Endothelial cell of umbilical vein (primary cell): ENCODE measurements at regions not wholly inside any gene's neighbourhood (a gene's known extent, or its start where the extent isn't known, plus 50 kb on each side); places are given as distances from the start of the nearest gene placed in this dataset.

Source experiments
- BruUV-seq: library from RNA; stranded (reverse); fragments of 400-500 nt; replicated peaks from 2 replicates; lab custom pipeline; 2021; lab: Mats Ljungman, UMichigan
- CTCF ChIA-PET: fragments of 300-600, 350-600 bp; sonication (Branson Sonifier 250); formaldehyde crosslinking; loops from one replicate; lab custom pipeline; 2021; ENCODE audit warnings: antibody characterized with exemption, inconsistent platforms; lab: Charles Lee
- POLR2A ChIA-PET: fragments of 300-600, 350-600 bp; sonication (Branson Sonifier 250); formaldehyde crosslinking; loops from one replicate; lab custom pipeline; 2021; ENCODE audit warnings: antibody characterized with exemption, inconsistent platforms; lab: Charles Lee
- DNase-seq: peaks from one replicate; pipeline ENCODE4 v3.0.0-alpha.2; 2011; ENCODE audit warnings: low read depth, low spot score
- FAIRE-seq: peaks from 2 replicates; lab custom pipeline; 2011; peaks lifted over from hg19 to GRCh38; lab: Jason Lieb, UNC
- H2AFZ ChIP-seq: 2 replicates; pipeline ENCODE4 v1.6.0; 2012; ENCODE audit warnings: low read depth, low read length, control low read depth, inconsistent platforms
- H3K27ac ChIP-seq: 2 replicates; pipeline ENCODE4 v1.5.1; 2011; ENCODE audit warnings: low read depth, mild to moderate bottlenecking, control low read depth, low read length, moderate library complexity; ENCODE audit not compliant: insufficient read depth
- H3K27me3 ChIP-seq, 2 experiments: 2 replicates each; pipeline versions ENCODE4 v1.6.0 to v1.6.1; 2011; ENCODE audit warnings: low read length in 2 of 2, mixed read lengths in 1 of 2; ENCODE audit not compliant: control insufficient read depth in 2 of 2, insufficient read depth in 2 of 2
- H3K36me3 ChIP-seq, 2 experiments: 2 replicates in 1 of 2; 3 replicates in 1 of 2; pipeline ENCODE4 v1.5.1; 2011; ENCODE audit warnings: low read length in 2 of 2, mild to moderate bottlenecking in 1 of 2, moderate library complexity in 1 of 2; ENCODE audit not compliant: control insufficient read depth in 2 of 2, insufficient read depth in 2 of 2; ENCODE audit errors: extremely low read depth in 1 of 2
- H3K4me1 ChIP-seq: 3 replicates; pipeline ENCODE4 v1.5.1; 2011; ENCODE audit warnings: mild to moderate bottlenecking, low read length; ENCODE audit not compliant: control insufficient read depth, insufficient read depth; ENCODE audit errors: extremely low read depth
- H3K4me2 ChIP-seq: 2 replicates; pipeline ENCODE4 v1.6.1; 2011; ENCODE audit warnings: low read length, control low read depth, mixed read lengths; ENCODE audit not compliant: insufficient read depth
- H3K4me3 ChIP-seq, 3 experiments: fragments of 200-600 bp in 1 of 3; sonication (generic), shearing (Covaris generic) in 1 of 3; replicated peaks in 1 of 3; 2 replicates each; pipeline ENCODE4 v1.5.1; 2011 to 2016; ENCODE audit warnings: control low read depth in 3 of 3, low read length in 3 of 3, mild to moderate bottlenecking in 2 of 3, inconsistent platforms in 1 of 3, low read depth in 1 of 3, moderate library complexity in 1 of 3; ENCODE audit not compliant: insufficient read depth in 1 of 3
- H3K79me2 ChIP-seq: 2 replicates; pipeline ENCODE4 v1.6.0; 2012; ENCODE audit warnings: low read length, inconsistent platforms; ENCODE audit not compliant: control insufficient read depth, insufficient read depth
- H3K9ac ChIP-seq: replicated peaks from 2 replicates; pipeline ENCODE3; 2011; ENCODE audit warnings: low read length, control low read depth; ENCODE audit not compliant: insufficient read depth; ENCODE audit errors: extremely low read depth
- H3K9me1 ChIP-seq: replicated peaks from 3 replicates; pipeline ENCODE4 v1.6.0; 2011; ENCODE audit warnings: mild to moderate bottlenecking, low read length; ENCODE audit not compliant: control insufficient read depth, insufficient read depth; ENCODE audit errors: extremely low read depth
- H3K9me3 ChIP-seq: replicated peaks from 2 replicates; pipeline ENCODE4 v1.5.1; 2012; ENCODE audit warnings: low read length, inconsistent platforms; ENCODE audit not compliant: control insufficient read depth, insufficient read depth
- H4K20me1 ChIP-seq: replicated peaks from 2 replicates; pipeline ENCODE3; 2011; ENCODE audit warnings: mild to moderate bottlenecking, low read length; ENCODE audit not compliant: control insufficient read depth, insufficient read depth; ENCODE audit errors: extremely low read depth
- CTCF ChIP-seq, 2 donors: IDR thresholded peaks; 1 replicate in 1 of 2; 2 replicates in 1 of 2; pipeline ENCODE4 v1.5.1; 2011; ENCODE audit warnings: low read length in 2 of 2, mild to moderate bottlenecking in 2 of 2, moderate library complexity in 2 of 2, control low read depth in 1 of 2, inconsistent platforms in 1 of 2, low read depth in 1 of 2; ENCODE audit not compliant: insufficient read depth in 1 of 2; ENCODE audit errors: extremely low read depth in 1 of 2
- EZH2 ChIP-seq: IDR thresholded peaks from 2 replicates; pipeline ENCODE4 v1.6.1; 2012; ENCODE audit warnings: borderline replicate concordance, low read depth, mild to moderate bottlenecking, moderate library complexity, low read length, inconsistent platforms; ENCODE audit not compliant: severe bottlenecking
- FOS ChIP-seq: IDR thresholded peaks from 2 replicates; pipeline ENCODE4 v1.6.1; 2011; ENCODE audit warnings: mild to moderate bottlenecking, low read length, moderate library complexity, borderline replicate concordance; ENCODE audit not compliant: insufficient read depth
- GATA2 ChIP-seq: IDR thresholded peaks from 2 replicates; pipeline ENCODE4 v1.7.0; 2011; ENCODE audit warnings: low read depth, mild to moderate bottlenecking, moderate library complexity, mixed read lengths, low read length; ENCODE audit not compliant: insufficient read length, insufficient read depth
- JUN ChIP-seq: IDR thresholded peaks from 2 replicates; pipeline ENCODE4 v1.6.1; 2011; ENCODE audit warnings: borderline replicate concordance, low read depth; ENCODE audit not compliant: insufficient read length, insufficient read depth
- MAX ChIP-seq: IDR thresholded peaks from 2 replicates; pipeline ENCODE4 v1.6.1; 2011; ENCODE audit not compliant: insufficient read depth, insufficient read length
- MYC ChIP-seq: IDR thresholded peaks from one replicate; pipeline ENCODE4 v1.6.1; 2011; ENCODE audit warnings: mild to moderate bottlenecking, low read depth, low read length
- POLR2A ChIP-seq: IDR thresholded peaks from 2 replicates; pipeline ENCODE4 v1.6.1; 2012; ENCODE audit warnings: low read depth, mild to moderate bottlenecking, control low read depth, low read length
- POLR2AphosphoS5 ChIP-seq: IDR thresholded peaks from 2 replicates; pipeline ENCODE4 v1.6.1; 2012; ENCODE audit warnings: low read depth, mild to moderate bottlenecking, control low read depth, low read length, moderate library complexity; ENCODE audit not compliant: insufficient read depth
- dilution Hi-C: fragments of 300-500 bp; cut with MboI; formaldehyde crosslinking; loops from one replicate; pipeline ENCODE4 v1.15.0; 2019; ENCODE audit warnings: low sequenced_read_pairs; ENCODE audit not compliant: extremely low pct_ligation_motif_present
- intact Hi-C: fragments of 100-400 bp; cut with micrococcal nuclease; formaldehyde crosslinking; loops from one replicate; pipeline ENCODE4 v1.10.0; 2022

- ChIA-PET CTCF (no interaction called here), POLR2A (no interaction called here)
- no peak overlapping the region for H2AFZ ChIP-seq
- peaks cover 12% of the 10 kb centered on the region for H3K9me3 ChIP-seq
- no peak overlapping the region for H3K4me2 ChIP-seq
- no peaks in the 10 kb centered on the region for H3K79me2 ChIP-seq
- no TSS peak for BruUV-seq
- no peaks in the 10 kb centered on the region for H3K36me3 ChIP-seq
- H3K9me1 ChIP-seq = no peaks in the 10 kb centered on the region
- no peak overlapping the region for H3K4me3 ChIP-seq
- FAIRE-seq = no peak
- DNase-seq = no peak
- H3K4me1 ChIP-seq = no peaks in the 10 kb centered on the region
- no peak overlapping the region for H3K9ac ChIP-seq
- no peaks in the 10 kb centered on the region for H3K27me3 ChIP-seq
- dilution Hi-C loops (no loop called here), intact Hi-C loops (no loop called here)
- no peaks in the 10 kb centered on the region for H4K20me1 ChIP-seq
- TF ChIP-seq POLR2AphosphoS5 = no peak
- TF ChIP-seq MAX = no peak
- TF ChIP-seq JUN = no peak
- no peak for TF ChIP-seq CTCF (IDR thresholded peaks at IDR 0.05; ENCODE audit: extremely low read depth in 1 of 2, insufficient read depth in 1 of 2, low read depth in 1 of 2, low read length in 2 of 2)
- no peak for TF ChIP-seq GATA2
- TF ChIP-seq MYC = no peak
- TF ChIP-seq EZH2 = no peak
- no peak for TF ChIP-seq FOS
- TF ChIP-seq POLR2A = no peak
- no peak overlapping the region for H3K27ac ChIP-seq
Observed at GRCh38 chr20:60820918-60821317, 431.1 kb upstream of the CDH4 start.
